ENCODE measurements at regions not wholly inside any gene's neighbourhood (a gene's known extent, or its start where the extent isn't known, plus 50 kb on each side); places are given as distances from the start of the nearest gene placed in this dataset.

- Histone ChIP-seq H3K14ac (ENCODE audit: insufficient read depth, low read length) (no peak overlapping the region), H2AK5ac (ENCODE audit: insufficient read length, low read length) (no peak overlapping the region), H3K18ac (ENCODE audit: insufficient read length, low read depth, low read length) (peak overlapping the region; percentile 44), H2AFZ (ENCODE audit: low read length) (no peak overlapping the region), H3K9me3 (ENCODE audit: control insufficient read depth, low read depth, low read length) (no peaks in the 10 kb centered on the region), H2BK15ac (ENCODE audit: low read depth, low read length) (no peak overlapping the region), H2BK20ac (ENCODE audit: low read depth, low read length, poor library complexity, severe bottlenecking) (no peak overlapping the region), H4K91ac (ENCODE audit: insufficient read length, low read depth, low read length) (no peak overlapping the region), H2BK120ac (ENCODE audit: low read depth, low read length, poor library complexity, severe bottlenecking) (no peak overlapping the region), H3K4me2 (ENCODE audit: insufficient read depth, insufficient read length, low read length) (no peak overlapping the region), H3K27me3 (ENCODE audit: insufficient read depth, low read length) (no peaks in the 10 kb centered on the region), H3K56ac (ENCODE audit: insufficient read length, low read depth, low read length) (no peak overlapping the region), H3T11ph (ENCODE audit: low read length) (no peak overlapping the region), H3K4ac (ENCODE audit: low read depth, low read length) (no peak overlapping the region), H3K79me1 (ENCODE audit: insufficient read depth, low read depth, low read length, poor library complexity, severe bottlenecking) (no peaks in the 10 kb centered on the region), H3K23me2 (ENCODE audit: insufficient read length, low read depth, low read length, poor library complexity, severe bottlenecking) (no peaks in the 10 kb centered on the region), H4K20me1 (ENCODE audit: control insufficient read depth, insufficient read depth, insufficient read length) (peaks cover 3% of the 10 kb centered on the region), H3K23ac (ENCODE audit: insufficient read length, low read depth, low read length) (no peak overlapping the region), H4K5ac (ENCODE audit: insufficient read length, low read depth, low read length) (no peak overlapping the region), H2BK5ac (ENCODE audit: insufficient read length, low read length) (no peak overlapping the region), H2BK12ac (ENCODE audit: insufficient read length, low read depth, low read length) (no peak overlapping the region), H3K4me1 (ENCODE audit: insufficient read depth, low read length) (no peaks in the 10 kb centered on the region), H3K27ac (ENCODE audit: insufficient read length, low read depth, low read length) (no peak overlapping the region), H3K79me2 (ENCODE audit: insufficient read depth, low read length) (no peaks in the 10 kb centered on the region), H3K9ac (ENCODE audit: extremely low read depth, insufficient read length, low read length) (no peak overlapping the region), H4K8ac (replicated peaks; ENCODE audit: insufficient read length, low read depth, low read length) (no peak overlapping the region)
- no peak for TF ChIP-seq CTCF (conservative IDR thresholded peaks at IDR 0.05)
- Mint-ChIP-seq H3K27ac (no peak overlapping the region; a peak in 1 of 7 replicates), H3K9me3 (no peaks in the 10 kb centered on the region), H3K36me3 (ENCODE audit: insufficient read depth in 1 of 3, low read depth in 3 of 3) (no peaks in the 10 kb centered on the region; a peak in 1 of 7 replicates), H3K27me3 (ENCODE audit: low read depth) (peaks cover 4% of the 10 kb centered on the region; the same call in 1 of the 2 replicates), H3K4me3 (no peak overlapping the region), H3K4me1 (peaks cover 4 to 8% of the 10 kb centered on the region in 2 experiments)
- WGBS (ENCODE audit: extremely low coverage, insufficient read length, low lambda C conversion rate): no CpG with 5 or more reads among the region's 3 CpGs
- DNase-seq: no peak
These were observed 74.2 kb upstream of the FSTL4 start for GRCh38 chr5:133686566-133686965.
